Activated CD8-positive, alpha-beta T cell treated with anti-CD3 and anti-CD28 coated beads for 36 hours (primary cell): ENCODE measurements at regions not wholly inside any gene's neighbourhood (a gene's known extent, or its start where the extent isn't known, plus 50 kb on each side); places are given as distances from the start of the nearest gene placed in this dataset.

Source experiments
- ATAC-seq: fragments of 200-7000 bp; cut with Tn5 transposase; one replicate; pipeline ENCODE4 v1.10.0; 2021; ENCODE audit warnings: mild to moderate bottlenecking, moderate library complexity
- CTCF ChIA-PET: fragments of 350-600 bp; sonication (Branson Sonifier 250); formaldehyde crosslinking; loops from one replicate; lab custom pipeline; 2021; ENCODE audit warnings: antibody characterized with exemption; lab: Charles Lee
- POLR2A ChIA-PET: fragments of 350-600 bp; sonication (Branson Sonifier 250); formaldehyde crosslinking; loops from one replicate; lab custom pipeline; 2021; ENCODE audit warnings: antibody characterized with exemption; lab: Charles Lee
- DNase-seq: peaks from one replicate; pipeline ENCODE4 v3.0.0-alpha.2; 2020
- H3K27ac Mint-ChIP-seq: one replicate; pipeline ENCODE4 v1.8.0; 2021; ENCODE audit warnings: mild to moderate bottlenecking, mixed read lengths
- H3K27me3 Mint-ChIP-seq: one replicate; pipeline ENCODE4 v1.8.0; 2021; ENCODE audit warnings: mixed read lengths
- H3K36me3 Mint-ChIP-seq: one replicate; pipeline ENCODE4 v1.8.0; 2021; ENCODE audit warnings: low read depth, mixed read lengths
- H3K4me1 Mint-ChIP-seq: one replicate; pipeline ENCODE4 v1.8.0; 2021; ENCODE audit warnings: low read depth, mixed read lengths
- H3K4me3 Mint-ChIP-seq: one replicate; pipeline ENCODE4 v1.8.0; 2021; ENCODE audit warnings: mild to moderate bottlenecking, moderate library complexity, mixed read lengths
- H3K9me3 Mint-ChIP-seq: one replicate; pipeline ENCODE4 v1.8.0; 2021; ENCODE audit warnings: mixed read lengths
- intact Hi-C: fragments of 100-400 bp; cut with micrococcal nuclease; formaldehyde crosslinking; loops from one replicate; pipeline ENCODE4 v1.10.0; 2022
- TF ChIP-seq, protein P1 (sequence below): fragments of 200-600 bp; IDR thresholded peaks from one replicate; pipeline ENCODE4 v1.8.0; 2022; ENCODE audit warnings: antibody characterized with exemption, mild to moderate bottlenecking

DNA sequence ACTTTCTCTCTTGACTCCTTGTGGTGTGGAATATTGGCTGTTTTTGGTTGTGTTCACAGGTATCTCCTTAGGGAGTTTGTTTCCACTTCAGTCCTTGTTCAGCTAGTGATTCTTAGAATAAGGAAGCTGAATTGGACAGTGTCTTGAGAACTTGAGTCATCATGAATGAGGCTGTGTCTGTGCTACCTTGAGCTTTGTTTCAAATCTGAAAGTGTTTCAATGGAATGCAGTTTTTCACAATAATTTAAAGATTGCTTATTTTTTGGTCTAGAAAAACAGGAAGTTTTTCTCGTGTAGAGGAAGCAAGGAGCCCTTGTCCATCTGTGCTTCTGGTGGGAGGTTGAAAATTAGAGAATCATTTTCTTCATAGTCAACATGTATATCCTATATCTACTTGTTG is 76.5 kb downstream of the ZNF518B start:
- Mint-ChIP-seq H3K27ac (no peak overlapping the region), H3K9me3 (no peaks in the 10 kb centered on the region), H3K4me3 (no peak overlapping the region), H3K36me3 (no peaks in the 10 kb centered on the region), H3K4me1 (no peaks in the 10 kb centered on the region), H3K27me3 (no peaks in the 10 kb centered on the region)
- intact Hi-C loops, result no loop called here
- TF ChIP-seq, protein P1, sequence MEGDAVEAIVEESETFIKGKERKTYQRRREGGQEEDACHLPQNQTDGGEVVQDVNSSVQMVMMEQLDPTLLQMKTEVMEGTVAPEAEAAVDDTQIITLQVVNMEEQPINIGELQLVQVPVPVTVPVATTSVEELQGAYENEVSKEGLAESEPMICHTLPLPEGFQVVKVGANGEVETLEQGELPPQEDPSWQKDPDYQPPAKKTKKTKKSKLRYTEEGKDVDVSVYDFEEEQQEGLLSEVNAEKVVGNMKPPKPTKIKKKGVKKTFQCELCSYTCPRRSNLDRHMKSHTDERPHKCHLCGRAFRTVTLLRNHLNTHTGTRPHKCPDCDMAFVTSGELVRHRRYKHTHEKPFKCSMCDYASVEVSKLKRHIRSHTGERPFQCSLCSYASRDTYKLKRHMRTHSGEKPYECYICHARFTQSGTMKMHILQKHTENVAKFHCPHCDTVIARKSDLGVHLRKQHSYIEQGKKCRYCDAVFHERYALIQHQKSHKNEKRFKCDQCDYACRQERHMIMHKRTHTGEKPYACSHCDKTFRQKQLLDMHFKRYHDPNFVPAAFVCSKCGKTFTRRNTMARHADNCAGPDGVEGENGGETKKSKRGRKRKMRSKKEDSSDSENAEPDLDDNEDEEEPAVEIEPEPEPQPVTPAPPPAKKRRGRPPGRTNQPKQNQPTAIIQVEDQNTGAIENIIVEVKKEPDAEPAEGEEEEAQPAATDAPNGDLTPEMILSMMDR, result no peak
- ATAC-seq, result no peak
- POLR2A ChIA-PET, result no interaction called here
- CTCF ChIA-PET, result no interaction called here
- no peak for DNase-seq

DNA sequence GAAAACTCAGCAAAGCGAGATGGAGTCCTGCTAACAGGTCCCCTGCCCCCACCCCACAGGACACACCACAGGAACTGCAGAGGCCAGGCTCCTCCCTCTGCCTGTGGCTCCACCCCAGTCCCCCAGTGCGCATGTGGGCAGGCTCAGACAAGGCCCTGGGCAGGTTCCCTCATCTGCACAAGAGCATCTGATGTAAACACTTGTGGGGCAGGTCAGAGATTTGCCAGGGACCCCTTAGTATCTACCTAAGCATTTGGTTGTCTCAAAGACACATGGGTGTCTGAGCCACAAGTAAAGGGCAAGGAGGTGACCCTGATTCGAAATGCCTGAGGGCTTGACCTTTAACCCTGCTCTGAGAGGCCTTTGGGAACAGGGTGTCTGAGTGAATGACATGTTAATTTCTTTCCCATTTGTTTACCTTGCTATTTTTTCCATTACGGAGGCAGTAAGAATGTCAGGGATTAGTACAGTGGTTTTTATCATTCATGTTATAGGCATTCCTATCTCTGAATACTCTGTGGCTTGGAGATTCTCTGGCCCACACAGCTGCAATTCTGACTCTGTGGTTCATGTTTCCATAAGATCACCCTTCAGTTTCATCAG is 85.3 kb downstream of the ZNF518B start:
- Mint-ChIP-seq H3K4me3 (no peak overlapping the region), H3K36me3 (no peaks in the 10 kb centered on the region), H3K4me1 (no peaks in the 10 kb centered on the region), H3K27me3 (no peaks in the 10 kb centered on the region), H3K27ac (no peak overlapping the region), H3K9me3 (no peaks in the 10 kb centered on the region)
- TF ChIP-seq, protein P1, result no peak
- intact Hi-C loops, result no loop called here
- no peak for DNase-seq
- ChIA-PET CTCF (no interaction called here), POLR2A (no interaction called here)
- ATAC-seq, result no peak

DNA sequence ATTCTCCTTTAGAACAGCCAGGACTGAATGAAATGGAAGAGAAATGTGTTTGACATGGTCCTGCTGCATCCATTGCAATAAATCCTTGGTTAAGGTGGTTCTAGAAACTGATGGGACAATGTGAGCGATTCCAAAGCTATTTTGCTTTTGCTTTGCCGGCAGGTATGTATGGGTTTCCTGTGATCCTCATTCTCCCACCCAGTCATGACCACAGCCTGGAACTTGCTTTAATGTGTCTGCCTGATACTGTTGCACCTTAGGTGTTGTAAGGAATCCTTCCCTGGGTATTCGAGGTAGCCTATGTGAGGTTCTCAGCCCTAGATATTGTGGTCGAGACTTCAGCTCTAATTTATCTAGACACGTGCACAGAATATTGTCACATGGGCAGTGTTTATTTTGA is 86.1 kb downstream of the ZNF518B start:
- Mint-ChIP-seq H3K4me3 (no peak overlapping the region), H3K27ac (no peak overlapping the region), H3K4me1 (no peaks in the 10 kb centered on the region), H3K27me3 (no peaks in the 10 kb centered on the region), H3K9me3 (no peaks in the 10 kb centered on the region), H3K36me3 (no peaks in the 10 kb centered on the region)
- CTCF ChIA-PET, result no interaction called here
- TF ChIP-seq, protein P1, result no peak
- DNase-seq (no peak), ATAC-seq (no peak)
- intact Hi-C loops, result no loop called here
- POLR2A ChIA-PET, result no interaction called here

DNA sequence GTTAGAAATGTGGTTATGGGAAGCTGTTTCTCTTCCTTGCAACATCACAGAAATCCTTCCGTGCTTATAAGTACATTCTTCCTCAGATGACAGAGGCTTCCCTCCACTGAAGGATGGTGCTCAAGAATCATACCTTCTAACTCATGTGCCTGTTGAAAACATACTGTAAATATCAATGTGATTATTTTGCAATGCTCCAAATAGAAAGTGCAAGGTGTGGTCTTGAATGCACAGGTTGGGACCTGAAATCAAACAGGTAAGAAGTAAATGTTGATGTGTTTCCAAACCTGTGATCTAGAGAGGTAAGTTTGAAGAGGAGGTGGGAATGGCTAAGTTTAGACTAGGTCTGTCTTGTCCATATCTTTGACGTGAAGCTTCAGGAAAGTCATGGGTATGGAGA is 87.7 kb downstream of the ZNF518B start:
- no peak for DNase-seq
- POLR2A ChIA-PET, result no interaction called here
- H3K27ac Mint-ChIP-seq, result no peak overlapping the region

DNA sequence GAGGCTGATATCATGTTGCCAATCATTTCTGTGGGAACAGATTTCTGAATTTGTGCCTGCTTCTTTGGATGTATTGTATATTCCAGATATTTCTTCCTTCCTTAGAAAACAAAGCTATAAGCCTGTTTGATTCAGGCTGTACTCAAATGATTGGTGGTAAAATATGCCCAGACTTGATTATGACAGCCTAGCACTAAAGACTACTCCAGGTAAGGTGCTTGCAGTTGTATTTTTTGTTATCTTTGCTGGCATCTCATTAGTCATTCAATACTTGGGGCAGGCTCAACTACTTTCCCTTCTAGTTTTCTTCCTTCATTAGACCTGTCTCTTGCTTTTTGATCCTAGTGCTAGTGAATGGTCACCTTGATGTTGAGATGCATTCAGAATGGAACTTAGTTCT is 90.6 kb downstream of the ZNF518B start:
- ChIA-PET CTCF (no interaction called here), POLR2A (no interaction called here)
- DNase-seq, result no peak
- Mint-ChIP-seq H3K27me3 (peaks cover under 1% of the 10 kb centered on the region), H3K4me3 (no peak overlapping the region), H3K4me1 (no peaks in the 10 kb centered on the region), H3K27ac (no peak overlapping the region), H3K9me3 (no peaks in the 10 kb centered on the region), H3K36me3 (no peaks in the 10 kb centered on the region)
- no peak for ATAC-seq
- TF ChIP-seq, protein P1, result no peak
- intact Hi-C loops, result no loop called here

More for the DNA sequence above, 87.7 kb downstream of the ZNF518B start:
- Mint-ChIP-seq H3K27me3 (no peaks in the 10 kb centered on the region), H3K4me1 (no peaks in the 10 kb centered on the region), H3K9me3 (no peaks in the 10 kb centered on the region), H3K36me3 (no peaks in the 10 kb centered on the region), H3K4me3 (no peak overlapping the region)
- no peak for ATAC-seq
- TF ChIP-seq, protein P1, result no peak
- intact Hi-C loops, result no loop called here
- CTCF ChIA-PET, result no interaction called here
